ENCODE measurements at regions not wholly inside any gene's neighbourhood (a gene's known extent, or its start where the extent isn't known, plus 50 kb on each side); places are given as distances from the start of the nearest gene placed in this dataset.

DNA sequence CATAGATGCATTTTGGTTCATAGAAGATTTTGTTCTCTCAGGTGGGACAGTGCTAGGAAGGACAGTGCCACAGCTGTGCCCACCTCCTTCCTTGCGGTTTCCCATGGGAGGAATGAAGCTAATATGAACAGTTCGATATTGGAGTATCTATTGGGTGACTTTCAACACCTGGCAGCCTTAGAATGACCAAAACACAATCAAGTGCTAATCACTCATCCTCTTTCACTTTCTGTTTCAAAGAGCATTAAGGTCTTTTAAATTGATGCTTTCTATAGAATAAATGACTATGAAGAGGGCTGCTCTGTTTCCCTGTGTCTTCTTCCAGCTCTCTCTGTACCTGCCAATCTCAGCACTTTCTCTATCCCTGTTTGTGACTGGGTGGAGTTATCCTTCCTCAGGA is 784.0 kb downstream of the MRPL39 start:
- no peak overlapping the region for H3K4me3 ChIP-seq (ENCODE audit: low read depth, poor library complexity, severe bottlenecking)
- no peak for TF ChIP-seq POLR2A (IDR thresholded peaks at IDR 0.05)
- TF ChIP-seq, protein P1, sequence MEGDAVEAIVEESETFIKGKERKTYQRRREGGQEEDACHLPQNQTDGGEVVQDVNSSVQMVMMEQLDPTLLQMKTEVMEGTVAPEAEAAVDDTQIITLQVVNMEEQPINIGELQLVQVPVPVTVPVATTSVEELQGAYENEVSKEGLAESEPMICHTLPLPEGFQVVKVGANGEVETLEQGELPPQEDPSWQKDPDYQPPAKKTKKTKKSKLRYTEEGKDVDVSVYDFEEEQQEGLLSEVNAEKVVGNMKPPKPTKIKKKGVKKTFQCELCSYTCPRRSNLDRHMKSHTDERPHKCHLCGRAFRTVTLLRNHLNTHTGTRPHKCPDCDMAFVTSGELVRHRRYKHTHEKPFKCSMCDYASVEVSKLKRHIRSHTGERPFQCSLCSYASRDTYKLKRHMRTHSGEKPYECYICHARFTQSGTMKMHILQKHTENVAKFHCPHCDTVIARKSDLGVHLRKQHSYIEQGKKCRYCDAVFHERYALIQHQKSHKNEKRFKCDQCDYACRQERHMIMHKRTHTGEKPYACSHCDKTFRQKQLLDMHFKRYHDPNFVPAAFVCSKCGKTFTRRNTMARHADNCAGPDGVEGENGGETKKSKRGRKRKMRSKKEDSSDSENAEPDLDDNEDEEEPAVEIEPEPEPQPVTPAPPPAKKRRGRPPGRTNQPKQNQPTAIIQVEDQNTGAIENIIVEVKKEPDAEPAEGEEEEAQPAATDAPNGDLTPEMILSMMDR (IDR thresholded peaks at IDR 0.05) = no peak
- WGBS, 2 donors = 85 to 89% methylated on average over 2 of the region's 2 CpGs
- intact Hi-C loops (cut with DNase I; ENCODE audit: low total_unique reads) = no loop called here
- DNase-seq (ENCODE audit: low spot score in 2 of 2) = no peak

DNA sequence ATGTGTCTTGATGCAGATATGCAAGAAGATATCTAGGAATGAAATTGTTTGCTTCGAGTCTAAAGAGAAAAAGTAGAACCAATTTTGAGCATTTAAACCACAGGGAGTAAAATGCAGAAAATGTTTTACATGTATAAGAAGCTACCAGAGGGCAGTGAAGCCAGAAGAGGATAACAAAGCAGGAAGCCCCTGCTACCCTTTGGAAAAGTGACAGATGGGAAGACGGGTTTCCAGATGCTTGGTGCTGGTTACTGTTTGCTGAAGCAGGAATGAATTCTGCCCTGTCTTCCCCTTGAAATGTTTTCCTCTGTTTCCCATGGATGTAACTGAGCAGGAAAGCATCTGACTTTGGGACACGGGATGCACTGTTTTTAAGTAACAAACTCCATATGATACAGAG is 822.2 kb downstream of the MRPL39 start:
- DNase-seq (ENCODE audit: low spot score in 2 of 2) = no peak
- TF ChIP-seq, protein P1 (IDR thresholded peaks at IDR 0.05) = no peak
- no peak overlapping the region for H3K4me3 ChIP-seq (ENCODE audit: low read depth, poor library complexity, severe bottlenecking)
- WGBS, 2 donors = 50 to 53% methylated on average over 3 of the region's 3 CpGs
- intact Hi-C loops (cut with DNase I; ENCODE audit: low total_unique reads) = no loop called here

- no peak for TF ChIP-seq POLR2A (IDR thresholded peaks at IDR 0.05)
- TF ChIP-seq, protein P1 (IDR thresholded peaks at IDR 0.05) = no peak
- WGBS, 2 donors = 59 to 63% methylated on average over 2 of the region's 2 CpGs
- intact Hi-C loops (cut with DNase I; ENCODE audit: low total_unique reads) = no loop called here
- no peak overlapping the region for H3K4me3 ChIP-seq (ENCODE audit: low read depth, poor library complexity, severe bottlenecking)
- DNase-seq (ENCODE audit: low spot score in 2 of 2) = no peak
Observed at GRCh38 chr21:24781146-24781545, 826.1 kb downstream of the MRPL39 start.

GRCh38 chr21:24759348-24760075 is 847.8 kb downstream of the MRPL39 start:
- no peak for DNase-seq (ENCODE audit: low spot score in 2 of 2)
- 37 to 47% methylated on average over 3 of the region's 3 CpGs for WGBS, 2 donors
- H3K4me3 ChIP-seq (ENCODE audit: low read depth, poor library complexity, severe bottlenecking) = no peak overlapping the region
- no peak for TF ChIP-seq POLR2A (IDR thresholded peaks at IDR 0.05)
- TF ChIP-seq, protein P1 (IDR thresholded peaks at IDR 0.05) = no peak
- intact Hi-C loops (cut with DNase I; ENCODE audit: low total_unique reads) = no loop called here

DNA sequence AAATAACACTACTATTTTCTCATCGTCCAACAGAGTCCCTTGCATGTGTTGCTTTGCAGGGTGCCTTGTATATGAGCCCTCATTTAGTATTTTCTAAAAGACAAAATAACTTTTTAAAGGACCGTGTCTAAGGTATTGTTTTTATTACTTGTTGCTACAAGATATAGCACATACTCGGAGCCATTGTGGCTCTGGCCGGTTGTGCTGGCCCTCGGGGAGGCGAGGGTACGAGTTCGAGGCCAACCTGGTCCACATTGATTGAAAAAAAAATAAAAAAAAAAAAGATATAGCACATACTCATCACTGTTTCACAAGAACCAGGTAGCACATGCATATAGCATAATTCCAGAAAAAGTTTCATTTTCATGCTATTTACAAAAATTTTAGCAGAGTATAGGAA is 869.2 kb downstream of the MRPL39 start:
- 83 to 85% methylated on average over 8 of the region's 8 CpGs for WGBS, 2 donors
- no peak overlapping the region for H3K4me3 ChIP-seq (ENCODE audit: low read depth, poor library complexity, severe bottlenecking)
- TF ChIP-seq POLR2A (IDR thresholded peaks at IDR 0.05) = no peak
- TF ChIP-seq, protein P1 (IDR thresholded peaks at IDR 0.05) = no peak
- intact Hi-C loops (cut with DNase I; ENCODE audit: low total_unique reads) = no loop called here
- no peak for DNase-seq (ENCODE audit: low spot score in 2 of 2)

- no peak for TF ChIP-seq POLR2A (IDR thresholded peaks at IDR 0.05)
- TF ChIP-seq, protein P1 (IDR thresholded peaks at IDR 0.05) = no peak
- intact Hi-C loops (cut with DNase I; ENCODE audit: low total_unique reads) = no loop called here
- no peak for DNase-seq (ENCODE audit: low spot score in 2 of 2)
- no peak overlapping the region for H3K4me3 ChIP-seq (ENCODE audit: low read depth, poor library complexity, severe bottlenecking)
- WGBS, 2 donors = 62 to 67% methylated on average over 5 of the region's 5 CpGs
Observed at GRCh38 chr21:24737296-24737850, 869.9 kb downstream of the MRPL39 start.

Data from lower leg skin (tissue), 4 donors.